ENCODE measurements at regions not wholly inside any gene's neighbourhood (a gene's known extent, or its start where the extent isn't known, plus 50 kb on each side); places are given as distances from the start of the nearest gene placed in this dataset.
A peak's percentile ranks its signal among the peaks of the same experiment; 100 is the strongest.

DNA sequence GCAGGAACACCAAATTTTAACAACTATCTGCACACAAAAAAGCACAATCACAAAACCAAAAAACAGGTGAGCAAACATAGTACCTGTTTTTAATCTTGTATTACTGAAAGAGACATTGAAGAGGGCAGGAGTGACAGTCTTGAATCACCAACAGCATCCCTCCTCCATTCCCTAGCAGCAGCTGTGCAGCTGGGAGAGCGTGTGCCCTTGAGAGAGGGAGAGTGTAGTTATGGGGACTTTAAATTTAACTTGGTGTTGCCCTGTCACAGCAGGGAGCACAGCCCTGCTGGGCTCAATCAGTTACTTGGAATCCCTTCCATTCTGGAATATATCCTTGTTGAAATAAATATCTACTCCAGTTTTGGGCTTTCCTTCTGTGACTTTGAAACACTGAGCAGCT, 1938.7 kb upstream of the NUDT12 start:
- H3K4me3 Mint-ChIP-seq, result no peak overlapping the region
- no peak overlapping the region for H3K23ac ChIP-seq (ENCODE audit: insufficient read length, low read depth, low read length)
- no peak overlapping the region for H3K27ac ChIP-seq (ENCODE audit: insufficient read length, low read depth, low read length)
- H3K23me2 ChIP-seq (ENCODE audit: insufficient read length, low read depth, low read length, poor library complexity, severe bottlenecking), result no peaks in the 10 kb centered on the region
- no peak overlapping the region for H2AK5ac ChIP-seq (ENCODE audit: insufficient read length, low read length)
- H3K79me1 ChIP-seq (ENCODE audit: insufficient read depth, low read depth, low read length, poor library complexity, severe bottlenecking), result no peaks in the 10 kb centered on the region
- H3K9me3 Mint-ChIP-seq, result no peaks in the 10 kb centered on the region
- no peak overlapping the region for H4K5ac ChIP-seq (ENCODE audit: insufficient read length, low read depth, low read length)
- H2BK20ac ChIP-seq (ENCODE audit: low read depth, low read length, poor library complexity, severe bottlenecking), result no peak overlapping the region
- no peak overlapping the region for H2BK12ac ChIP-seq (ENCODE audit: insufficient read length, low read depth, low read length)
- DNase-seq, result no peak
- H3K9ac ChIP-seq (ENCODE audit: extremely low read depth, insufficient read length, low read length), result no peak overlapping the region
- no peak overlapping the region for H3T11ph ChIP-seq (ENCODE audit: low read length)
- H3K4me1 Mint-ChIP-seq, result peaks cover 16 to 22% of the 10 kb centered on the region in 2 experiments
- TF ChIP-seq, protein P1, sequence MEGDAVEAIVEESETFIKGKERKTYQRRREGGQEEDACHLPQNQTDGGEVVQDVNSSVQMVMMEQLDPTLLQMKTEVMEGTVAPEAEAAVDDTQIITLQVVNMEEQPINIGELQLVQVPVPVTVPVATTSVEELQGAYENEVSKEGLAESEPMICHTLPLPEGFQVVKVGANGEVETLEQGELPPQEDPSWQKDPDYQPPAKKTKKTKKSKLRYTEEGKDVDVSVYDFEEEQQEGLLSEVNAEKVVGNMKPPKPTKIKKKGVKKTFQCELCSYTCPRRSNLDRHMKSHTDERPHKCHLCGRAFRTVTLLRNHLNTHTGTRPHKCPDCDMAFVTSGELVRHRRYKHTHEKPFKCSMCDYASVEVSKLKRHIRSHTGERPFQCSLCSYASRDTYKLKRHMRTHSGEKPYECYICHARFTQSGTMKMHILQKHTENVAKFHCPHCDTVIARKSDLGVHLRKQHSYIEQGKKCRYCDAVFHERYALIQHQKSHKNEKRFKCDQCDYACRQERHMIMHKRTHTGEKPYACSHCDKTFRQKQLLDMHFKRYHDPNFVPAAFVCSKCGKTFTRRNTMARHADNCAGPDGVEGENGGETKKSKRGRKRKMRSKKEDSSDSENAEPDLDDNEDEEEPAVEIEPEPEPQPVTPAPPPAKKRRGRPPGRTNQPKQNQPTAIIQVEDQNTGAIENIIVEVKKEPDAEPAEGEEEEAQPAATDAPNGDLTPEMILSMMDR (conservative IDR thresholded peaks at IDR 0.05), result no peak
- H3K27me3 ChIP-seq (ENCODE audit: insufficient read depth, low read length), result no peaks in the 10 kb centered on the region
- no peak overlapping the region for H3K18ac ChIP-seq (ENCODE audit: insufficient read length, low read depth, low read length)
- no peaks in the 10 kb centered on the region for H3K27me3 Mint-ChIP-seq (ENCODE audit: low read depth)
- H4K91ac ChIP-seq (ENCODE audit: insufficient read length, low read depth, low read length), result no peak overlapping the region
- no CpG with 5 or more reads among the region's 1 CpG for WGBS (ENCODE audit: extremely low coverage, insufficient read length, low lambda C conversion rate)
- no peaks in the 10 kb centered on the region for H3K79me2 ChIP-seq (ENCODE audit: insufficient read depth, low read length)
- no peak overlapping the region for H3K4ac ChIP-seq (ENCODE audit: low read depth, low read length)
- H4K20me1 ChIP-seq (ENCODE audit: control insufficient read depth, insufficient read depth, insufficient read length), result no peaks in the 10 kb centered on the region
- no peaks in the 10 kb centered on the region for H3K4me1 ChIP-seq (ENCODE audit: insufficient read depth, low read length)
- no peak overlapping the region for H2BK5ac ChIP-seq (ENCODE audit: insufficient read length, low read length)
- no peaks in the 10 kb centered on the region for H3K9me3 ChIP-seq (ENCODE audit: control insufficient read depth, low read depth, low read length)
- H4K8ac ChIP-seq (replicated peaks; ENCODE audit: insufficient read length, low read depth, low read length), result no peak overlapping the region
- H3K14ac ChIP-seq (ENCODE audit: insufficient read depth, low read length), result peak overlapping the region; percentile 28; the same call in 1 of the 2 replicates
- no peak overlapping the region for H3K27ac Mint-ChIP-seq
- no peaks in the 10 kb centered on the region for H3K36me3 Mint-ChIP-seq (ENCODE audit: insufficient read depth in 1 of 3, low read depth in 3 of 3)
- H2AFZ ChIP-seq (ENCODE audit: low read length), result no peak overlapping the region
- H2BK15ac ChIP-seq (ENCODE audit: low read depth, low read length), result no peak overlapping the region
- no peak overlapping the region for H3K4me2 ChIP-seq (ENCODE audit: insufficient read depth, insufficient read length, low read length)
- H2BK120ac ChIP-seq (ENCODE audit: low read depth, low read length, poor library complexity, severe bottlenecking), result no peak overlapping the region
- H3K56ac ChIP-seq (ENCODE audit: insufficient read length, low read depth, low read length), result no peak overlapping the region
